ENCODE measurements at regions not wholly inside any gene's neighbourhood (a gene's known extent, or its start where the extent isn't known, plus 50 kb on each side); places are given as distances from the start of the nearest gene placed in this dataset.

- CTCF ChIA-PET: no interaction called here
- in situ Hi-C loops (cut with HindIII; ENCODE audit: low pct_unique_long_range_greater_than_20kb, low sequenced_read_pairs) (no loop called here), intact Hi-C loops (cut with micrococcal nuclease; ENCODE audit: unreplicated experiment) (no loop called here)
- no peaks in the 10 kb centered on the region for H3K9me3 ChIP-seq (ENCODE audit: control insufficient read depth, insufficient read depth, low read depth, low read length)
- DNase-seq (ENCODE audit: low read depth, low spot score): no peak
- no peak for ATAC-seq
- BruUV-seq (replicated peaks): no TSS peak
- POLR2A ChIA-PET: no interaction called here
- H3K27ac ChIP-seq (ENCODE audit: low read length): no peak overlapping the region
- H3K4me3 ChIP-seq (ENCODE audit: low read depth in 2 of 2, low read length in 2 of 2): no peak overlapping the region
- H3K36me3 ChIP-seq (ENCODE audit: control insufficient read depth, insufficient read depth, low read length): no peaks in the 10 kb centered on the region
- H3K4me1 ChIP-seq (ENCODE audit: control insufficient read depth, insufficient read depth, low read length): no peaks in the 10 kb centered on the region
- TF ChIP-seq TCF7L2 (IDR thresholded peaks at IDR 0.05; ENCODE audit: low read depth, low read length): no peak
- TF ChIP-seq, protein P1, sequence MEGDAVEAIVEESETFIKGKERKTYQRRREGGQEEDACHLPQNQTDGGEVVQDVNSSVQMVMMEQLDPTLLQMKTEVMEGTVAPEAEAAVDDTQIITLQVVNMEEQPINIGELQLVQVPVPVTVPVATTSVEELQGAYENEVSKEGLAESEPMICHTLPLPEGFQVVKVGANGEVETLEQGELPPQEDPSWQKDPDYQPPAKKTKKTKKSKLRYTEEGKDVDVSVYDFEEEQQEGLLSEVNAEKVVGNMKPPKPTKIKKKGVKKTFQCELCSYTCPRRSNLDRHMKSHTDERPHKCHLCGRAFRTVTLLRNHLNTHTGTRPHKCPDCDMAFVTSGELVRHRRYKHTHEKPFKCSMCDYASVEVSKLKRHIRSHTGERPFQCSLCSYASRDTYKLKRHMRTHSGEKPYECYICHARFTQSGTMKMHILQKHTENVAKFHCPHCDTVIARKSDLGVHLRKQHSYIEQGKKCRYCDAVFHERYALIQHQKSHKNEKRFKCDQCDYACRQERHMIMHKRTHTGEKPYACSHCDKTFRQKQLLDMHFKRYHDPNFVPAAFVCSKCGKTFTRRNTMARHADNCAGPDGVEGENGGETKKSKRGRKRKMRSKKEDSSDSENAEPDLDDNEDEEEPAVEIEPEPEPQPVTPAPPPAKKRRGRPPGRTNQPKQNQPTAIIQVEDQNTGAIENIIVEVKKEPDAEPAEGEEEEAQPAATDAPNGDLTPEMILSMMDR (IDR thresholded peaks at IDR 0.05): no peak
- TF ChIP-seq REST (IDR thresholded peaks at IDR 0.05; ENCODE audit: insufficient read depth in 1 of 2, low read depth in 2 of 2, low read length in 1 of 2): no peak
- TF ChIP-seq SIN3A (IDR thresholded peaks at IDR 0.05; ENCODE audit: borderline replicate concordance, insufficient read depth, low read depth, low read length): no peak
- TF ChIP-seq POLR2AphosphoS5 (IDR thresholded peaks at IDR 0.05; ENCODE audit: low read depth, low read length): no peak
- no peaks in the 10 kb centered on the region for H3K27me3 ChIP-seq (ENCODE audit: control insufficient read depth, insufficient read depth, low read length)
These were observed 52.5 kb upstream of the C9orf72 start for GRCh38 chr9:27625751-27626150.

GRCh38 chr9:27626244-27627187, 53.2 kb upstream of the C9orf72 start:
- in situ Hi-C loops (cut with HindIII; ENCODE audit: low pct_unique_long_range_greater_than_20kb, low sequenced_read_pairs): no loop called here
- intact Hi-C loops (cut with micrococcal nuclease; ENCODE audit: unreplicated experiment): no loop called here
- peak; percentile 56 for ATAC-seq
- no peaks in the 10 kb centered on the region for H3K4me1 ChIP-seq (ENCODE audit: control insufficient read depth, insufficient read depth, low read length)
- H3K9me3 ChIP-seq (ENCODE audit: control insufficient read depth, insufficient read depth, low read depth, low read length): no peaks in the 10 kb centered on the region
- no peaks in the 10 kb centered on the region for H3K36me3 ChIP-seq (ENCODE audit: control insufficient read depth, insufficient read depth, low read length)
- H3K27me3 ChIP-seq (ENCODE audit: control insufficient read depth, insufficient read depth, low read length): no peaks in the 10 kb centered on the region
- DNase-seq (ENCODE audit: low read depth, low spot score): no peak
- CTCF ChIA-PET: no interaction called here
- H3K4me3 ChIP-seq (ENCODE audit: low read depth in 2 of 2, low read length in 2 of 2): no peak overlapping the region
- POLR2A ChIA-PET: no interaction called here
- no peak overlapping the region for H3K27ac ChIP-seq (ENCODE audit: low read length)
- BruUV-seq (replicated peaks): no TSS peak
- TF ChIP-seq SIN3A (IDR thresholded peaks at IDR 0.05; ENCODE audit: borderline replicate concordance, insufficient read depth, low read depth, low read length) (no peak), REST (IDR thresholded peaks at IDR 0.05; ENCODE audit: insufficient read depth in 1 of 2, low read depth in 2 of 2, low read length in 1 of 2) (no peak), POLR2AphosphoS5 (IDR thresholded peaks at IDR 0.05; ENCODE audit: low read depth, low read length) (no peak), TCF7L2 (IDR thresholded peaks at IDR 0.05; ENCODE audit: low read depth, low read length) (no peak)
- TF ChIP-seq, protein P1 (IDR thresholded peaks at IDR 0.05): no peak
